ENCODE measurements at regions not wholly inside any gene's neighbourhood (a gene's known extent, or its start where the extent isn't known, plus 50 kb on each side); places are given as distances from the start of the nearest gene placed in this dataset.
A peak's percentile ranks its signal among the peaks of the same experiment; 100 is the strongest.

DNA sequence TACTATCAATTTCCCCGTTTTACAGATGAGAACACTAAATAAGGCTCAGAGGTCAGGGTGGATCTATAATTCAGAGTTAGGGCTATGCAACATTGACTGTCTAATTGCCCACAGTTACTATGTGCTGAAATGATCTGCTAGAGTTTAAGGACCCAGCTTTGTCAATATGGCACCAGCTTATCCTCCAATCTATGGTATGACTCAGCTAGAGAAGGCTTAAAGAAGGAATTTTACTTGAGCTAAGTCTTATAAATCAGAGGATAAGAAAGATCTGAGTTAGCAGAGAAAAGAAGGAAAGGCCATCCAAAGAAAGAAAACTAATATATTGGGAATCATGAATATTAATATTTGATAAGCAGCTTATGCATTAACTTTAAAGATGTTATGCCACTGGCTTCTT, 78.1 kb downstream of the ASB9 start:
- no peak for DNase-seq (ENCODE audit: low read depth)

DNA sequence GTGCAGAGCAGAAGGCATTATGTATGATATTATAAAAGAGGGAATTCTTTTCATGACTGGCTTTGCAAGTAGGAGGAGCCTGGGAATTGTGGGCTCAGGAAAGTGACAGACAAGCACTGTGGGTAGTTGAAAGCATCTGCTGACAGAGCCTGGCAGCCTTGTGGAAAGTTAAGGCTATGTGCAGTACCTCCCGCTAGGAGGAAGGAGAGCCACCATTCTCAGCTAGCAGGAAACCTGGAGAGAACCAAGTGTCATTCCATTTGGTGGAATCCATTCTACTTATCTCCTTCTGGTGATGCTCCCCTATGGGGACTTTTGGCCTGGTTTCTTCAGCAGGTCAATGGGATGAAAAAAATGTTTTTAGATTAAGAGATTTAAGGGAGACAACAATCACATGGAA, 81.8 kb downstream of the ASB9 start:
- no peak for DNase-seq (ENCODE audit: low read depth)

DNA sequence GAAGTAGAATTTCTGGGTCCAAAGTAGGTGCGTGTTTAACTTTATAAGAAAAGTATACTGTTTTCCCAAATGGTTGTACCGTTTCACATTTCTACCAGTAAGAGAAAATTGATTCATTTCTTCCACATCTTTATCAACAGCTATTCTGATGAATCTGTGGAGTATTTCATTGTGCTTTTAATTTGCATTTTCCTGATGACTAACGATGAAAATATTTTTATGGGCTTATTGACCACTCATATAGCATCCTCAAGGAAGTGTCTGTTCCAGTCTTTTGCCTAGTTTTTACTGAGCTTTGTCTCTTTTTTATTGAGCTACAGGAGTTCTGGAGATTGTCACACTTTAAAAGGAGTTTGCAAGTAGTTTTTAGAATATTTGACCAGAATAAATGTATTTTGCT, 92.6 kb downstream of the ASB9 start:
- no peak for DNase-seq (ENCODE audit: low read depth)

DNA sequence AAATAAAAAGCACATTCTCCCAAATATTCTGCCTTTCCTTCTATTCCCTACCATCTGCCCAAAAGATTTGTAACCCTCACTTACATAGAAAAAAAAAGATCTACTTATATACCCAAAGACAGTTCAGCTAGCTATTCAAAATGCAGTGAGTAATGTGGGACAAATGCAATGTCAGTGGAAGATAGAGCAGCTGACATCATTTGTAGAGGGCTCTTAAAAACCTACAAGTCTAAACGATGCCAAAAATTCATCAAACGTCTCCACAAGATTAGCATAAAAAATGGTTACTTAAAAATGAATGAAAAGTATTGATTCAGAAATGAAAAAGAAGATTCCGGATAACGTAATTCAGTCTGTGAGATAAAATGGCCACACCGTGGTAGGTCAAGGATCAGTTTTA, 96.5 kb downstream of the ASB9 start:
- DNase-seq (ENCODE audit: low read depth) = no peak

GRCh38 chrX:15170927-15171326, 99.0 kb downstream of the ASB9 start:
- no peak for DNase-seq (ENCODE audit: low read depth)

DNA sequence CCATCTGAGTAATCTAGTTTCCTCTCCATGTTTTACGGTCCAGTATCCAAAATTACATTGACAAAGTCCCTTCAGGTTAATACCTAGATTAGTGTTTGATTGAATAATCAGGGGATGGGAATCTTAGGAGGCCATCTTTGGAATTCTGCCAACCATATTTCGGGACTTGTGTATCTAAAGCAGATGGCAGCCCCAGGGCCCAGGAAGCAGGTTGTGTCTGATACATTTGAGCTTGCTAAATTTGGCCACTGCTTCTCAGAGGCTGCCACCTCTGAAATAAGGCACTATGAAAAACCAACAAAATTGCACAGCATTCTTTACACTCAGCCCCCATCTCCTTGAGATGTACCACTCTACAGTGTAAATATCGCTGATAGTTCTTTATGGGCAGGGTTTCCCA, 102.1 kb downstream of the ASB9 start:
- no peak for DNase-seq (ENCODE audit: low read depth)

- no peak for DNase-seq (ENCODE audit: low read depth)
Measured at GRCh38 chrX:15165832-15166231, 104.1 kb downstream of the ASB9 start.

DNA sequence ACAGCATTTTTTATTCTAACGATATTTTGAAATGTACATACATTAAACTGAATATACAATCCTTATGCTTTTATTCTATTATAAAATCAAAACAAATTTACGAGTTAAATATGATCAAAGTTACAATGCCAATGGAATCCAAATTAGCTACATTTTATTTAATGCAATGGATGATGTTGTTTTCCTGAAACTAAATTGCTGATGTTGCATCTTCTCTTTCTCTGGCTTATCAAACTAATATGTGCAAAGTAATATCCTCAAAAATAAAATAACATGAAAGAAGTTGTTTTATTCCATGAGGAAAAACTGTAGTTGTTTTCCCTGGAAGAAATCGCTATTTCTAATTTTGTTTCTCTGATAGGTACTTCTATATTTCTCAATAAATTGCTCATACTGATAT, 106.8 kb downstream of the ASB9 start:
- DNase-seq (ENCODE audit: low read depth) = no peak

GRCh38 chrX:15160558-15161095, 109.3 kb downstream of the ASB9 start:
- DNase-seq (ENCODE audit: low read depth) = no peak

- no peak for DNase-seq (ENCODE audit: low read depth)
Measured at GRCh38 chrX:15158736-15159406, 111.0 kb downstream of the ASB9 start.

- no peak for DNase-seq (ENCODE audit: low read depth)
Measured at GRCh38 chrX:15158350-15158735, 111.5 kb downstream of the ASB9 start.

- DNase-seq (ENCODE audit: low read depth) = no peak
Measured at GRCh38 chrX:15157624-15158023, 112.3 kb downstream of the ASB9 start.

GRCh38 chrX:15151267-15152186, 118.4 kb downstream of the ASB9 start:
- no peak for DNase-seq (ENCODE audit: low read depth)

- DNase-seq (ENCODE audit: low read depth) = no peak
Measured at GRCh38 chrX:15150586-15150985, 119.3 kb downstream of the ASB9 start.

- peak; percentile 5 for DNase-seq (ENCODE audit: low read depth)
Measured at GRCh38 chrX:15146515-15146914, 123.4 kb downstream of the ASB9 start.

- DNase-seq (ENCODE audit: low read depth) = no peak
Measured at GRCh38 chrX:15143825-15144121, 126.1 kb downstream of the ASB9 start.

GRCh38 chrX:15143050-15143824, 126.6 kb downstream of the ASB9 start:
- peak; percentile 10 for DNase-seq (ENCODE audit: low read depth)

- no peak for DNase-seq (ENCODE audit: low read depth)
Measured at GRCh38 chrX:15142084-15142715, 127.7 kb downstream of the ASB9 start.

GRCh38 chrX:15136795-15137194, 133.1 kb downstream of the ASB9 start:
- no peak for DNase-seq (ENCODE audit: low read depth)

DNA sequence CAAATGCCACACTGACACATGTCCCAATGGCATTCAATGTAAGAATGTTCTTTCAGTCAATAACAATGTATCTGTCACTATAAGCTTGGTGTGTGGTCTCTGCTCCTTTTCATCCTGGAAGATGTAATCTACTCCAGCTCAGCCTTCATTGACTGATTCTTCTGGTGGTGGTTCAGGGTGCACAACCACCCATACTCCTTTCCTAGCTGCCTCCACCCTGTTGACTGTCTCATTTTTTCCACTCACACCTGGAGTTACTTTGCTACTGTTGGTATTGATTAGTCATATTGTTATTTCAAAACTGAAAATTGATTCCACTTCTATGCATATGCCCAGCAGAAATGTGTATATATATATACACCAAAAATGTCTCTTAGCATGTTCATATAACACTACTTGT, 140.5 kb downstream of the ASB9 start:
- no peak for DNase-seq (ENCODE audit: low read depth)

DNA sequence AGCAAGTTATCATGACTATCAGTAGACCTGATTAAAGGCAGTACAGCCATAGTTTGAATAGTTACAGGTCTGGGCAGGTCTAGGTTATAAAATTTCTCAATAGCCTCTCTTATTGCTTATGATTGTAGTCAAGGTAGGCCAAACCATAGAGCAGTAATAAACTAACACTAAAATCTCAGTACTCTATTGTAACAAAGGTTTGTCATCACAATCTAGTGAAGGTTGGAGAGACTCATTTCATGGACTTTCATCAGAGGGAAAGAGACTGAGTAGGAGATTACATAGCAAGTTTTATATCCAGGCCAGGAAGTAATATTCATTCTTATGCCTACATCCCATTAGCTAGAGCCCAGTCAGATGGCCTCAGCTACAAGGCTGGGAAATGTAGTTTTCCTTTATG, 141.0 kb downstream of the ASB9 start:
- no peak for DNase-seq (ENCODE audit: low read depth)

GRCh38 chrX:15127010-15127409, 142.9 kb downstream of the ASB9 start:
- DNase-seq (ENCODE audit: low read depth) = no peak

All from LHCN-M2 (cell line).